Vagina (tissue), 2 donors: ENCODE measurements at regions not wholly inside any gene's neighbourhood (a gene's known extent, or its start where the extent isn't known, plus 50 kb on each side); places are given as distances from the start of the nearest gene placed in this dataset.

Source experiments
- CTCF ChIP-seq, 3 experiments: fragments of 450-650 bp in 2 of 3; fragments of 200-600 bp in 1 of 3; sonication (generic) in 1 of 3; IDR thresholded peaks; one replicate each; pipeline ENCODE4 v1.5.1; 2017 to 2019; ENCODE audit warnings: antibody characterized with exemption in 3 of 3, mild to moderate bottlenecking in 2 of 3, moderate library complexity in 2 of 3
- POLR2A ChIP-seq, 2 donors: fragments of 450-650 bp; IDR thresholded peaks; one replicate each; pipeline ENCODE4 v1.6.1; 2017; ENCODE audit warnings: antibody characterized with exemption in 2 of 2, mild to moderate bottlenecking in 2 of 2, moderate library complexity in 2 of 2
- POLR2AphosphoS5 ChIP-seq, 2 donors: sonication (generic); formaldehyde crosslinking; IDR thresholded peaks; one replicate each; pipeline ENCODE4 v1.9.0; 2017; ENCODE audit warnings: antibody characterized with exemption in 2 of 2, mild to moderate bottlenecking in 2 of 2, low read depth in 1 of 2; ENCODE audit not compliant: insufficient read depth in 1 of 2

GRCh38 chr10:58089739-58090138 is 178.0 kb downstream of the IPMK start:
- TF ChIP-seq CTCF (IDR thresholded peaks at IDR 0.05): no peak
- TF ChIP-seq POLR2AphosphoS5 (IDR thresholded peaks at IDR 0.05; ENCODE audit: insufficient read depth in 1 of 2, low read depth in 1 of 2): no peak
- no peak for TF ChIP-seq POLR2A (IDR thresholded peaks at IDR 0.05)
